ENCODE measurements at regions not wholly inside any gene's neighbourhood (a gene's known extent, or its start where the extent isn't known, plus 50 kb on each side); places are given as distances from the start of the nearest gene placed in this dataset.

GRCh38 chr22:46043816-46044620 is 67.1 kb upstream of the WNT7B start:
- Histone ChIP-seq H3K36me3 (ENCODE audit: insufficient read depth) (no peaks in the 10 kb centered on the region), H3K27me3 (ENCODE audit: insufficient read depth) (peaks cover 32% of the 10 kb centered on the region), H2AFZ (peak overlapping the region; percentile 90), H3K79me2 (replicated peaks; ENCODE audit: insufficient read depth) (no peaks in the 10 kb centered on the region), H3K27ac (ENCODE audit: low read depth) (no peak overlapping the region), H3K4me2 (peak overlapping the region; percentile 83), H3K9me2 (ENCODE audit: insufficient read depth) (no peaks in the 10 kb centered on the region), H3K4me1 (ENCODE audit: insufficient read depth) (peaks cover 10% of the 10 kb centered on the region), H4K20me1 (replicated peaks; ENCODE audit: insufficient read depth) (no peaks in the 10 kb centered on the region), H3F3A (replicated peaks; ENCODE audit: low read depth) (no peaks in the 10 kb centered on the region), H3K4me3 (peak overlapping the region; percentile 56)
- Mint-ChIP-seq H3K36me3 (ENCODE audit: low read depth) (no peaks in the 10 kb centered on the region), H3K4me1 (peaks cover 8% of the 10 kb centered on the region), H3K27me3 (ENCODE audit: insufficient read depth, low read depth, poor library complexity) (peaks cover 25% of the 10 kb centered on the region), H3K9me3 (no peaks in the 10 kb centered on the region), H3K27ac (no peak overlapping the region), H3K4me3 (peak overlapping the region; percentile 69)
- DNase-seq (ENCODE audit: low spot score) (peak; percentile 68), ATAC-seq (peak; percentile 76)
- peak; percentile 41 for TF ChIP-seq EZH2 (IDR thresholded peaks at IDR 0.05; ENCODE audit: low read depth, unreplicated experiment)
- no peak for TF ChIP-seq JUNB (IDR thresholded peaks at IDR 0.05; ENCODE audit: unreplicated experiment)
- no peak for TF ChIP-seq NANOG (IDR thresholded peaks at IDR 0.05; ENCODE audit: borderline replicate concordance)
- no peak for TF ChIP-seq EZH2phosphoT487 (IDR thresholded peaks at IDR 0.05; ENCODE audit: unreplicated experiment)
- no peak for TF ChIP-seq ETS1 (IDR thresholded peaks at IDR 0.05)

- Histone ChIP-seq H3K36me3 (ENCODE audit: insufficient read depth) (no peaks in the 10 kb centered on the region), H3K79me2 (replicated peaks; ENCODE audit: insufficient read depth) (no peaks in the 10 kb centered on the region), H2AFZ (peak overlapping the region; percentile 95), H3K27me3 (ENCODE audit: insufficient read depth) (peaks cover 32% of the 10 kb centered on the region), H3K4me1 (ENCODE audit: insufficient read depth) (peaks cover 10% of the 10 kb centered on the region), H3K4me2 (peak overlapping the region; percentile 83), H4K20me1 (replicated peaks; ENCODE audit: insufficient read depth) (no peaks in the 10 kb centered on the region), H3K9me2 (ENCODE audit: insufficient read depth) (no peaks in the 10 kb centered on the region), H3F3A (replicated peaks; ENCODE audit: low read depth) (no peaks in the 10 kb centered on the region), H3K4me3 (peak overlapping the region; percentile 56), H3K27ac (ENCODE audit: low read depth) (no peak overlapping the region)
- Mint-ChIP-seq H3K4me3 (peak overlapping the region; percentile 69), H3K27ac (no peak overlapping the region), H3K27me3 (ENCODE audit: insufficient read depth, low read depth, poor library complexity) (peaks cover 27% of the 10 kb centered on the region), H3K9me3 (no peaks in the 10 kb centered on the region), H3K4me1 (peaks cover 8% of the 10 kb centered on the region), H3K36me3 (ENCODE audit: low read depth) (no peaks in the 10 kb centered on the region)
- peak; percentile 76 for DNase-seq (ENCODE audit: low spot score)
- peak; percentile 68 for ATAC-seq
- TF ChIP-seq ZNF331 (CRISPR knock-in tag; IDR thresholded peaks at IDR 0.05; ENCODE audit: low read depth) (no peak), ZNF114 (CRISPR knock-in tag; IDR thresholded peaks at IDR 0.05) (no peak), EZH2 (IDR thresholded peaks at IDR 0.05; ENCODE audit: low read depth, unreplicated experiment) (no peak), POLR2AphosphoS5 (IDR thresholded peaks at IDR 0.05; ENCODE audit: low read depth) (no peak), JUNB (IDR thresholded peaks at IDR 0.05; ENCODE audit: unreplicated experiment) (no peak), REST (IDR thresholded peaks at IDR 0.05; ENCODE audit: unreplicated experiment) (no peak), NANOG (IDR thresholded peaks at IDR 0.05; ENCODE audit: borderline replicate concordance) (no peak), STAT1 (IDR thresholded peaks at IDR 0.05; ENCODE audit: unreplicated experiment) (no peak), CREB1 (CRISPR knock-in tag; IDR thresholded peaks at IDR 0.05; ENCODE audit: low read depth) (no peak)
Measured at GRCh38 chr22:46044621-46045458, 67.9 kb upstream of the WNT7B start.

All from GM23338 (cell line).